ENCODE measurements at regions not wholly inside any gene's neighbourhood (a gene's known extent, or its start where the extent isn't known, plus 50 kb on each side); places are given as distances from the start of the nearest gene placed in this dataset.

- no peak for DNase-seq (ENCODE audit: low read depth, low spot score)
Observed at GRCh38 chr12:88996200-88996788, 356.0 kb downstream of the DUSP6 start.

- DNase-seq (ENCODE audit: low read depth, low spot score), result no peak
Observed at GRCh38 chr12:88994971-88995370, 357.3 kb downstream of the DUSP6 start.

- no peak for DNase-seq (ENCODE audit: low read depth, low spot score)
Observed at GRCh38 chr12:88994537-88994936, 357.8 kb downstream of the DUSP6 start.

GRCh38 chr12:88993651-88994050 is 358.6 kb downstream of the DUSP6 start:
- DNase-seq (ENCODE audit: low read depth, low spot score), result no peak

- no peak for DNase-seq (ENCODE audit: low read depth, low spot score)
Observed at GRCh38 chr12:88986056-88986455, 366.2 kb downstream of the DUSP6 start.

- no peak for DNase-seq (ENCODE audit: low read depth, low spot score)
Observed at GRCh38 chr12:88985631-88986030, 366.7 kb downstream of the DUSP6 start.

DNA sequence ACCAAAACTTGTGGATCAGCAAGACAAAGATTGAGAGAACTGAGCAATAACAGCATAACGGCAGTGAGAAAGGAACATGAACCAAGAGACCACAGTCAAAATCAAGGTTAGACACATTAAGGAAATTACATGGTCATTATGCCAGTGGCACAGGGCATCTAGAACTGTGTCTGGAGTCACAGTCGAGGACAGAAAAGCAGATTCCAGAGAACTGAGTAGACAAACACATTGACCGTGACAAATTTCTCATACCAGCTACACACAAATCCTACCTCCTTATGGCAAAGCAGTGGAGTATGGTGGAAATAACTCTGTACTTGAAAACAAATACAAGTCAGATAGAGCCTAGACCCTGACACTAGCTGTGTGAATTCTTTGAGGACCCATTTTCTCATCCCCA is 367.3 kb downstream of the DUSP6 start:
- no peak for DNase-seq (ENCODE audit: low read depth, low spot score)

GRCh38 chr12:88982694-88983093 is 369.6 kb downstream of the DUSP6 start:
- no peak for DNase-seq (ENCODE audit: low read depth, low spot score)

- DNase-seq (ENCODE audit: low read depth, low spot score), result no peak
Observed at GRCh38 chr12:88977115-88977514, 375.2 kb downstream of the DUSP6 start.

GRCh38 chr12:88973998-88974397 is 378.3 kb downstream of the DUSP6 start:
- DNase-seq (ENCODE audit: low read depth, low spot score), result no peak

GRCh38 chr12:88970740-88971139 is 381.6 kb downstream of the DUSP6 start:
- no peak for DNase-seq (ENCODE audit: low read depth, low spot score)

GRCh38 chr12:88969127-88969526 is 383.2 kb downstream of the DUSP6 start:
- DNase-seq (ENCODE audit: low read depth, low spot score), result no peak

DNA sequence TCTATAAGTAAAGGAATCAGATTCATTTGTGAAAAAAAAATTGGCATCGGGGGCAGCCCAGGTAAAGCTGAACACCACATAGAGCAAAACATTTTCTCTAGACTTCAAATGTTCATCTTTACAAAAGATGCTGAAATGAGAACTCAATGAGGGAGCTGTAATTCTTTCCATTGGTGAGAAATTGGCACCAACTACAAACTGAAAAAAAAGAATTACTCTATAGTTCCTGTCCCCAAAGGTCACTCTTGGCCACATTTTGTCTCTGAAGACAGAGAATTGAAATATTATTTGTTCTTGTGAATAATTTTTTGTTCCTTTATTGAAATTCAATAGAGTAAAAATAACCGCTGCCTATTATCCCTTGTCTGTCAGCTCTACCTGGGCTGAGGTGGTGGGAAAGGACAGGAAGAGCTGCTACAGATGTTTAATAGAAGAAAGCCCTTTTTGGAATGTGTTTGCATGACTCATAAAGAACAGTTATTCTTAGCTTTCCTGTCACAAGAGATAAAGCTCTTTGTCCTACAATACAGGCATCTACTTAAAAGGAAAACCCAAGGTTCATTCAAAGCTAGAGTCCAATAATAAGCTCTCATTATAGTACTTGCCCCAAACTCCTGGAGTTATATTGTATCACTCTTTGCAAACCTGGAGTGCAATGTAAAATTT is 380.1 kb upstream of the KITLG start:
- no peak for DNase-seq (ENCODE audit: low read depth, low spot score)

- no peak for DNase-seq (ENCODE audit: low read depth, low spot score)
Observed at GRCh38 chr12:88958946-88959345, 378.7 kb upstream of the KITLG start.

DNA sequence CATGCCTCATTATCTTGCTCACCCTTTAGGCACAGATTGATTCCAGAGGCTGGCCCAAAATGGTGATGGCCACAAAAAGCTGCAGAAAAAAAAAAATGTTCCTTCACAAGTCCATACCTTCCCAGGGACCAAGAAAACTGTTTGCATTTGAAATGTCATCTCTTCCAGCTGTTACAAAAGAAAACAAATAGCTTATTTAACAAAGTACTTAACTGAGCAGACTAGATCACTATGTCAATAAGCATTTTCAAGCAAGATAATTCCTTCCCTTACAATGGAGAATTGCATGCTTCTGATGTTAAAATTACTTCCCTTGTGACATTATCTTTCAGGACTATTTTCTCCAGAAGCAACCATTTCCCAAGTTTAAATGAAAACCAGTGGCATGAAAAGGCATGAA is 377.9 kb upstream of the KITLG start:
- no peak for DNase-seq (ENCODE audit: low read depth, low spot score)

GRCh38 chr12:88957358-88957757 is 377.1 kb upstream of the KITLG start:
- DNase-seq (ENCODE audit: low read depth, low spot score), result no peak

GRCh38 chr12:88955531-88955930 is 375.3 kb upstream of the KITLG start:
- DNase-seq (ENCODE audit: low read depth, low spot score), result no peak

DNA sequence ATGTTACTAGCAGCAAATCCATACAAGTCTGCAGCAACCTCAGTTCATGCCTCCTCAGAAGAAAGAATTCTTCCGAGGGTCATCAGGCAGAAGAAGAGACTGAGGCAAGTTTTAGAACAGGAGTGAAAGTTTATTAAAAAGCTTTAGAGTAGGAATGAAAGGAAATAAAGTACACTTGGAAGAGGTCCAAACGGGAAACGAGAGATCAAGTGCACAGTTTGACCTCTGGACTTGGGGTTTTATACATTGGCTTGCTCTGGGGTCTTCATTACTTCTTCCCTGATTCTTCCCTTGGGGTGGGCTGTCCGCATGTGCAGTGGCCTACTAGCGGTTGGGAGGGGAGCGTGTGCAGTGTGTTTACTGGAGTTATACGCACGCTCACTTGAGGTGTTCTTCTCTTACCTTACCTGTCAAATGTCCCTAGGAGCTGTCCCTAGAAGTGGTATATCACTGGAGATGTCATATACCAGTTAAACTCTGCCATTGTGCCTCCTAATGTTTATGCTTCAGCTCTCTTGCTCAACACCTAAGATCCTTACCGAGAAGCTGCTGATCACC is 372.8 kb upstream of the KITLG start:
- no peak for DNase-seq (ENCODE audit: low read depth, low spot score)

DNA sequence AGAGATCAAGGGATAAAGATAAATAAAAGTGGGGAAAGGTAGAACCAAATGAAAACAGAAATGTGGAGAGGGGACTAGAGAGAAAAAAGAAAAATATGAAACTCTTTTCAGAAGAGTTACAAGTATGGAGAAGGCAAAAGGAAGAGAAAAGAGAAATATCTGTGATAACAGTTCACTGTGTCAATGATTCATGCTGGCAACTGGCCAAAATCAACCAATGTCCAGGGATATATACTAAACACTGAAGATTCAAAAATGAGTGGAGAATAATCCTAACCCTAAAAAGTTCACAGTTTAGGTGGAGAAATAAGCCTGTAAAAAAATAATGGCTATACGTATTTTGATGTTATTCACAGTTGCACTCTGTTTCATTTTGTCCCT is 372.3 kb upstream of the KITLG start:
- DNase-seq (ENCODE audit: low read depth, low spot score), result no peak

DNA sequence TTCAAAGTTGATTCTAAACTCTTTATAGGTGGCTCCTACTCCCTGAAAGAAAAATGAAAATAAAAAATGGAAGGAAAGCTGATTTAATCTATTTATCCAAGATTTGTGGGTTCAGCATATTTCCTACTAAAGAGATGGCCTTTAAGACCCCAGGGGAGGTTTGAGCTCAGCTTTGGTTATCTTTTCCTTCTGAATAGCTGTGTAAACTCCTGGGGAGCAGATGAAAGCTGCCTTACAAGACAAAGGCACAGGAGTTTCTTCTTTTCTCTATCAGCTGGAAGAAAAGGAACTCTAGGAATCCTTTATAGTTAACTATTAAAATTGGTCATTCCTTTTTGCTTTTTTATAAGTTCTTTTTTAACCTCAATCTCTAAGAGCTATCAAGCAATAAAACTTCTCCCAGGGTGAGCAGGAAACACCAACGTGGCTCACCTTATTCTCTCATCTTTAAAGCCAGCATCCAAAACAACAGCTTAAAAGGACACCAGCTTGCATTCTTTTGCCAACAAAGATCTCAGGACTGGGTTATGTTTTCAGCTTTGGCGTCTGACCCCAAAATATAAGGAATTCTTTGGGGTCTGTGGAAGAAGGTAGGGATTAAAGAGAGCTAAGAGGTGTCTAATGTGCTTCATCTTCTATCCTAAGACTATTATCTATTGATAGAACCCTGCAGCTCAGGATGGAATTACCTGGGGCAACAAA is 371.7 kb upstream of the KITLG start:
- DNase-seq (ENCODE audit: low read depth, low spot score), result no peak

GRCh38 chr12:88951177-88951576 is 370.9 kb upstream of the KITLG start:
- no peak for DNase-seq (ENCODE audit: low read depth, low spot score)

DNA sequence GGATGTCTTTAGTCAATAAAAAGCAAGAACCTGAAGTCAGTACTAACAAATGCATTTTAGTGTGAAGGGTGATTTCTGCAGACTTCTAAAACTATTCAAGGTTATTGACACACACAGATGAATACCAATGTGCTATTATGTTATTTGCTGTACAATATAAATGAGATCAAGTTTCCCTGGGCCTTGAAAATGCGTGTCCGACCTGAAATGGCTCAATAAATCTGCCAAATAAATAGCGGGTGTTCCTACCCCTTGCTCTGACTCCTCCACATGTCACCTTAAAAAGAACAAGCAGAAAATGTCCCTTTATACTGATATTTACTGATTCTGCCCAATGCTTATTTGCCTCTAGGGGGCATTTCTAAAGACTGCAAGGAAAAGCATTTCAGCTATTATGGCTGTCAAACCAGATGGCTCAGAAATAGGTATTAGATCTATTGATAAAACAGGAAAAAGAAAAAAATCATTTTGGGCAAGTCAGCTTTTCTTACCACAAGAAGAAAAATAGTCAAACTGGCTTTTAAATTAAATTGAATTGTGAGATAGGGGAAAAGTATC is 367.3 kb upstream of the KITLG start:
- no peak for DNase-seq (ENCODE audit: low read depth, low spot score)

Data from activated CD4-positive, CD25-positive, alpha-beta regulatory T cell treated with anti-CD3 and anti-CD28 coated beads, Interleukin-2, amount 50 U/mL, for 16 hours (primary cell).